ENCODE measurements at regions not wholly inside any gene's neighbourhood (a gene's known extent, or its start where the extent isn't known, plus 50 kb on each side); places are given as distances from the start of the nearest gene placed in this dataset.

GRCh38 chr9:13728131-13728530 lies 448.6 kb upstream of the MPDZ start:
- TF ChIP-seq POLR2AphosphoS5 (IDR thresholded peaks at IDR 0.05) (no peak), EP300 (IDR thresholded peaks at IDR 0.05) (no peak), CTCF (IDR thresholded peaks at IDR 0.05) (no peak), POLR2A (IDR thresholded peaks at IDR 0.05) (no peak)

All from gastroesophageal sphincter (tissue), 3 donors.